ENCODE measurements at regions not wholly inside any gene's neighbourhood (a gene's known extent, or its start where the extent isn't known, plus 50 kb on each side); places are given as distances from the start of the nearest gene placed in this dataset.
"Not testable (repeated sequence)": the region's sequence is repeated elsewhere in the genome, so short reads cannot be mapped to it uniquely, and the experiment has no call there.

GRCh38 chr5:85654144-85654543 is 963.6 kb upstream of the COX7C start:
- H3K9me3 Mint-ChIP-seq = peaks cover 24% of the 10 kb centered on the region
- H3K27me3 Mint-ChIP-seq; POLR2A ChIA-PET; CTCF ChIA-PET; intact Hi-C loops (cut with micrococcal nuclease); H3K27ac Mint-ChIP-seq; H3K36me3 Mint-ChIP-seq; DNase-seq; H3K4me3 Mint-ChIP-seq; H3K4me1 Mint-ChIP-seq (ENCODE audit: low read depth): not testable (repeated sequence)

GRCh38 chr5:85656050-85656449 is 961.7 kb upstream of the COX7C start:
- ChIA-PET POLR2A (no interaction called here), CTCF (no interaction called here)
- no peaks in the 10 kb centered on the region for H3K27me3 Mint-ChIP-seq
- H3K36me3 Mint-ChIP-seq = no peaks in the 10 kb centered on the region
- DNase-seq = no peak
- H3K9me3 Mint-ChIP-seq = peaks cover 24% of the 10 kb centered on the region
- intact Hi-C loops (cut with micrococcal nuclease) = no loop called here
- H3K27ac Mint-ChIP-seq = no peak overlapping the region
- H3K4me3 Mint-ChIP-seq = no peak overlapping the region
- H3K4me1 Mint-ChIP-seq (ENCODE audit: low read depth) = no peaks in the 10 kb centered on the region

GRCh38 chr5:85657328-85657727 is 960.4 kb upstream of the COX7C start:
- H3K36me3 Mint-ChIP-seq; DNase-seq; H3K4me3 Mint-ChIP-seq; H3K27ac Mint-ChIP-seq; CTCF ChIA-PET; intact Hi-C loops (cut with micrococcal nuclease); H3K4me1 Mint-ChIP-seq (ENCODE audit: low read depth); POLR2A ChIA-PET; H3K27me3 Mint-ChIP-seq: not testable (repeated sequence)
- peaks cover 22% of the 10 kb centered on the region for H3K9me3 Mint-ChIP-seq

GRCh38 chr5:85662969-85663707 is 954.6 kb upstream of the COX7C start:
- DNase-seq; H3K36me3 Mint-ChIP-seq; H3K27me3 Mint-ChIP-seq; H3K9me3 Mint-ChIP-seq; H3K4me3 Mint-ChIP-seq; H3K27ac Mint-ChIP-seq; POLR2A ChIA-PET; CTCF ChIA-PET; intact Hi-C loops (cut with micrococcal nuclease); H3K4me1 Mint-ChIP-seq (ENCODE audit: low read depth): not testable (repeated sequence)

- POLR2A ChIA-PET = no interaction called here
- CTCF ChIA-PET = no interaction called here
- Mint-ChIP-seq H3K27me3 (no peaks in the 10 kb centered on the region), H3K27ac (no peak overlapping the region), H3K4me3 (no peak overlapping the region), H3K4me1 (ENCODE audit: low read depth) (no peaks in the 10 kb centered on the region), H3K36me3 (no peaks in the 10 kb centered on the region), H3K9me3 (peaks cover 8% of the 10 kb centered on the region)
- intact Hi-C loops (cut with micrococcal nuclease) = no loop called here
- no peak for DNase-seq
Measured at GRCh38 chr5:85663708-85664031, 954.1 kb upstream of the COX7C start.

GRCh38 chr5:85670417-85670816 is 947.3 kb upstream of the COX7C start:
- CTCF ChIA-PET = no interaction called here
- intact Hi-C loops (cut with micrococcal nuclease) = no loop called here
- H3K4me3 Mint-ChIP-seq = no peak overlapping the region

GRCh38 chr5:85671223-85671970 is 946.3 kb upstream of the COX7C start:
- intact Hi-C loops (cut with micrococcal nuclease) = no loop called here
- CTCF ChIA-PET = no interaction called here
- POLR2A ChIA-PET = no interaction called here
- no peaks in the 10 kb centered on the region for H3K4me1 Mint-ChIP-seq (ENCODE audit: low read depth)
- peaks cover 8% of the 10 kb centered on the region for H3K9me3 Mint-ChIP-seq
- H3K27ac Mint-ChIP-seq = no peak overlapping the region
- H3K36me3 Mint-ChIP-seq = no peaks in the 10 kb centered on the region
- H3K4me3 Mint-ChIP-seq = no peak overlapping the region
- H3K27me3 Mint-ChIP-seq = no peaks in the 10 kb centered on the region
- DNase-seq = no peak

More at GRCh38 chr5:85670417-85670816, 947.3 kb upstream of the COX7C start:
- Mint-ChIP-seq H3K27ac (no peak overlapping the region), H3K36me3 (no peaks in the 10 kb centered on the region), H3K9me3 (peaks cover 6% of the 10 kb centered on the region), H3K27me3 (no peaks in the 10 kb centered on the region), H3K4me1 (ENCODE audit: low read depth) (no peaks in the 10 kb centered on the region)
- DNase-seq = no peak
- POLR2A ChIA-PET = no interaction called here

- POLR2A ChIA-PET = no interaction called here
- Mint-ChIP-seq H3K27ac (no peak overlapping the region), H3K36me3 (no peaks in the 10 kb centered on the region), H3K27me3 (no peaks in the 10 kb centered on the region), H3K4me3 (no peak overlapping the region), H3K9me3 (no peaks in the 10 kb centered on the region), H3K4me1 (ENCODE audit: low read depth) (no peaks in the 10 kb centered on the region)
- intact Hi-C loops (cut with micrococcal nuclease) = no loop called here
- CTCF ChIA-PET = no interaction called here
- no peak for DNase-seq
Measured at GRCh38 chr5:85681871-85682270, 935.9 kb upstream of the COX7C start.

GRCh38 chr5:85684351-85684750 is 933.4 kb upstream of the COX7C start:
- ChIA-PET CTCF (no interaction called here), POLR2A (no interaction called here)
- Mint-ChIP-seq H3K27ac (no peak overlapping the region), H3K36me3 (no peaks in the 10 kb centered on the region), H3K4me3 (no peak overlapping the region), H3K27me3 (no peaks in the 10 kb centered on the region), H3K4me1 (ENCODE audit: low read depth) (no peaks in the 10 kb centered on the region), H3K9me3 (no peaks in the 10 kb centered on the region)
- no peak for DNase-seq
- intact Hi-C loops (cut with micrococcal nuclease) = no loop called here

GRCh38 chr5:85703296-85703695 is 914.4 kb upstream of the COX7C start:
- CTCF ChIA-PET = no interaction called here
- H3K4me1 Mint-ChIP-seq (ENCODE audit: low read depth) = no peaks in the 10 kb centered on the region

GRCh38 chr5:85709728-85710127 is 908.0 kb upstream of the COX7C start:
- ChIA-PET POLR2A (no interaction called here), CTCF (no interaction called here)
- intact Hi-C loops (cut with micrococcal nuclease) = no loop called here
- no peaks in the 10 kb centered on the region for H3K27me3 Mint-ChIP-seq
- no peaks in the 10 kb centered on the region for H3K4me1 Mint-ChIP-seq (ENCODE audit: low read depth)
- no peak for DNase-seq
- no peak overlapping the region for H3K27ac Mint-ChIP-seq
- H3K36me3 Mint-ChIP-seq = no peaks in the 10 kb centered on the region
- no peak overlapping the region for H3K4me3 Mint-ChIP-seq
- peaks cover 5% of the 10 kb centered on the region for H3K9me3 Mint-ChIP-seq

More at GRCh38 chr5:85703296-85703695, 914.4 kb upstream of the COX7C start:
- Mint-ChIP-seq H3K27me3 (no peaks in the 10 kb centered on the region), H3K9me3 (peaks cover 4% of the 10 kb centered on the region), H3K4me3 (no peak overlapping the region), H3K36me3 (no peaks in the 10 kb centered on the region), H3K27ac (no peak overlapping the region)
- intact Hi-C loops (cut with micrococcal nuclease) = no loop called here
- DNase-seq = no peak
- POLR2A ChIA-PET = no interaction called here

GRCh38 chr5:85716344-85717202 is 901.2 kb upstream of the COX7C start:
- H3K9me3 Mint-ChIP-seq = peaks cover 4% of the 10 kb centered on the region
- H3K36me3 Mint-ChIP-seq = no peaks in the 10 kb centered on the region
- DNase-seq = no peak
- intact Hi-C loops (cut with micrococcal nuclease) = no loop called here
- no peaks in the 10 kb centered on the region for H3K4me1 Mint-ChIP-seq (ENCODE audit: low read depth)
- ChIA-PET CTCF (no interaction called here), POLR2A (no interaction called here)
- no peak overlapping the region for H3K27ac Mint-ChIP-seq
- H3K27me3 Mint-ChIP-seq = no peaks in the 10 kb centered on the region
- no peak overlapping the region for H3K4me3 Mint-ChIP-seq

- H3K4me3 Mint-ChIP-seq = no peak overlapping the region
- ChIA-PET CTCF (no interaction called here), POLR2A (no interaction called here)
- H3K9me3 Mint-ChIP-seq = peaks cover 4% of the 10 kb centered on the region
- H3K27ac Mint-ChIP-seq = no peak overlapping the region
- no peaks in the 10 kb centered on the region for H3K36me3 Mint-ChIP-seq
- H3K27me3 Mint-ChIP-seq = no peaks in the 10 kb centered on the region
- intact Hi-C loops (cut with micrococcal nuclease) = no loop called here
- no peak for DNase-seq
- no peaks in the 10 kb centered on the region for H3K4me1 Mint-ChIP-seq (ENCODE audit: low read depth)
Measured at GRCh38 chr5:85717203-85717563, 900.6 kb upstream of the COX7C start.

All from activated CD4-positive, alpha-beta memory T cell treated with anti-CD3 and anti-CD28 coated beads for 36 hours (primary cell).